MM.1S (cell line): ENCODE measurements at regions not wholly inside any gene's neighbourhood (a gene's known extent, or its start where the extent isn't known, plus 50 kb on each side); places are given as distances from the start of the nearest gene placed in this dataset.
A peak's percentile ranks its signal among the peaks of the same experiment; 100 is the strongest.

ENCODE experiments used
- DNase-seq: peaks from one replicate; pipeline ENCODE4 v3.0.0-alpha.2; 2015
- H2AFZ ChIP-seq: fragments of 300-600 bp; sonication (generic); 2 replicates; pipeline ENCODE4 v1.6.0; 2016; ENCODE audit warnings: antibody characterized with exemption, low read length
- H3F3A ChIP-seq: fragments of 300-600 bp; sonication (generic); 2 replicates; pipeline ENCODE4 v1.6.1; 2016; ENCODE audit warnings: mild to moderate bottlenecking, antibody characterized with exemption, low read length, moderate library complexity, mixed read lengths; ENCODE audit not compliant: insufficient read depth
- H3K27ac ChIP-seq: fragments of 300-600 bp; sonication (generic); 2 replicates; pipeline ENCODE4 v1.5.1; 2016; ENCODE audit warnings: mild to moderate bottlenecking, low read length
- H3K27me3 ChIP-seq: fragments of 300-600 bp; sonication (generic); replicated peaks from 2 replicates; pipeline ENCODE4 v1.6.0; 2016; ENCODE audit warnings: low read length; ENCODE audit not compliant: insufficient read depth
- H3K36me3 ChIP-seq: fragments of 300-600 bp; sonication (generic); replicated peaks from 2 replicates; pipeline ENCODE4 v1.6.1; 2016; ENCODE audit warnings: mild to moderate bottlenecking, low read length, mixed read lengths; ENCODE audit not compliant: insufficient read depth
- H3K4me1 ChIP-seq: fragments of 300-600 bp; sonication (generic); 2 replicates; pipeline ENCODE4 v1.6.1; 2016; ENCODE audit warnings: low read length, mixed read lengths
- H3K4me2 ChIP-seq: fragments of 300-600 bp; sonication (generic); 2 replicates; pipeline ENCODE4 v1.6.0; 2016; ENCODE audit warnings: low read depth, low read length
- H3K4me3 ChIP-seq: fragments of 300-600 bp; sonication (generic); 2 replicates; pipeline ENCODE4 v1.5.1; 2016; ENCODE audit warnings: low read length, mixed read lengths
- H3K79me2 ChIP-seq: fragments of 300-600 bp; sonication (generic); 2 replicates; pipeline ENCODE4 v1.6.1; 2016; ENCODE audit warnings: mixed run types, low read length, mixed read lengths
- H3K9ac ChIP-seq: fragments of 300-600 bp; sonication (generic); 2 replicates; pipeline ENCODE4 v1.6.1; 2016; ENCODE audit warnings: low read length, mixed read lengths
- H3K9me2 ChIP-seq: fragments of 300-600 bp; sonication (generic); replicated peaks from 2 replicates; pipeline ENCODE4 v1.6.1; 2016; ENCODE audit warnings: mild to moderate bottlenecking, low read length, mixed read lengths; ENCODE audit not compliant: insufficient read depth
- H3K9me3 ChIP-seq: fragments of 300-600 bp; sonication (generic); replicated peaks from 2 replicates; pipeline ENCODE4 v1.6.1; 2016; ENCODE audit warnings: mild to moderate bottlenecking, low read length, mixed read lengths; ENCODE audit not compliant: insufficient read depth
- H4K20me1 ChIP-seq: fragments of 300-600 bp; sonication (generic); 2 replicates; pipeline ENCODE4 v1.6.1; 2016; ENCODE audit warnings: mild to moderate bottlenecking, low read length, moderate library complexity, mixed read lengths; ENCODE audit not compliant: insufficient read depth
- CTCF ChIP-seq: fragments of 300-600 bp; sonication (generic); IDR thresholded peaks from 2 replicates; pipeline ENCODE4 v1.5.1; 2016; ENCODE audit warnings: antibody characterized with exemption, low read length, mixed read lengths
- EZH2 ChIP-seq: fragments of 300-600 bp; sonication (generic); optimal IDR thresholded peaks from 2 replicates; pipeline ENCODE3; 2017; ENCODE audit warnings: low read depth, mild to moderate bottlenecking, antibody characterized with exemption, low read length, mixed read lengths
- EZH2phosphoT487 ChIP-seq: fragments of 300-600 bp; sonication (generic); IDR thresholded peaks from 2 replicates; pipeline ENCODE4 v1.6.1; 2018; ENCODE audit warnings: antibody characterized with exemption, low read length

- H3K9me2 ChIP-seq, result no peaks in the 10 kb centered on the region
- no peak overlapping the region for H3K4me2 ChIP-seq
- H3K9me3 ChIP-seq, result no peaks in the 10 kb centered on the region
- no peak for TF ChIP-seq EZH2phosphoT487
- no peak overlapping the region for H3K4me3 ChIP-seq
- no peaks in the 10 kb centered on the region for H3F3A ChIP-seq
- no peak for DNase-seq
- no peaks in the 10 kb centered on the region for H3K36me3 ChIP-seq
- H2AFZ ChIP-seq, result no peak overlapping the region
- H3K27ac ChIP-seq, result no peak overlapping the region
- no peak overlapping the region for H3K9ac ChIP-seq
- no peaks in the 10 kb centered on the region for H3K79me2 ChIP-seq
- H3K4me1 ChIP-seq, result 0 out of 2 replicates have a peak, but pooled peaks cover 3% of the 10 kb centered on the region
- no peaks in the 10 kb centered on the region for H4K20me1 ChIP-seq
- H3K27me3 ChIP-seq, result no peaks in the 10 kb centered on the region
Measured at GRCh38 chr18:45157576-45157975, 457.7 kb upstream of the SLC14A2 start.

GRCh38 chr18:45161850-45162249 lies 453.4 kb upstream of the SLC14A2 start:
- no peaks in the 10 kb centered on the region for H4K20me1 ChIP-seq
- H3K9me3 ChIP-seq, result no peaks in the 10 kb centered on the region
- no peak overlapping the region for H3K4me3 ChIP-seq
- peak; percentile 7 for DNase-seq
- H3K27me3 ChIP-seq, result no peaks in the 10 kb centered on the region
- TF ChIP-seq EZH2, result no peak
- no peak for TF ChIP-seq CTCF
- TF ChIP-seq EZH2phosphoT487, result no peak
- no peaks in the 10 kb centered on the region for H3K36me3 ChIP-seq
- H2AFZ ChIP-seq, result no peak overlapping the region
- no peaks in the 10 kb centered on the region for H3K9me2 ChIP-seq
- H3K4me1 ChIP-seq, result 0 out of 2 replicates have a peak, but pooled peaks cover 3% of the 10 kb centered on the region
- H3K79me2 ChIP-seq, result no peaks in the 10 kb centered on the region
- no peak overlapping the region for H3K4me2 ChIP-seq
- H3K27ac ChIP-seq, result no peak overlapping the region
- H3K9ac ChIP-seq, result no peak overlapping the region
- no peaks in the 10 kb centered on the region for H3F3A ChIP-seq

GRCh38 chr18:45163871-45164270 lies 451.4 kb upstream of the SLC14A2 start:
- H3K27me3 ChIP-seq, result no peaks in the 10 kb centered on the region
- TF ChIP-seq CTCF, result no peak
- no peak for TF ChIP-seq EZH2phosphoT487
- TF ChIP-seq EZH2, result no peak
- no peak overlapping the region for H3K4me3 ChIP-seq
- no peaks in the 10 kb centered on the region for H3K9me3 ChIP-seq
- no peak overlapping the region for H2AFZ ChIP-seq
- no peak overlapping the region for H3K27ac ChIP-seq
- H3K4me1 ChIP-seq, result 0 out of 2 replicates have a peak, but pooled peaks cover 3% of the 10 kb centered on the region
- no peak overlapping the region for H3K4me2 ChIP-seq
- no peaks in the 10 kb centered on the region for H3K79me2 ChIP-seq
- H4K20me1 ChIP-seq, result no peaks in the 10 kb centered on the region
- DNase-seq, result no peak
- H3K9ac ChIP-seq, result no peak overlapping the region
- no peaks in the 10 kb centered on the region for H3K9me2 ChIP-seq
- H3K36me3 ChIP-seq, result no peaks in the 10 kb centered on the region
- no peaks in the 10 kb centered on the region for H3F3A ChIP-seq

- Histone ChIP-seq H3F3A (no peaks in the 10 kb centered on the region), H3K4me2 (no peak overlapping the region)
Measured at GRCh38 chr18:45164551-45164950, 450.7 kb upstream of the SLC14A2 start.

More at GRCh38 chr18:45164551-45164950, 450.7 kb upstream of the SLC14A2 start:
- Histone ChIP-seq H3K9me2 (no peaks in the 10 kb centered on the region), H3K4me1 (0 out of 2 replicates have a peak, but pooled peaks cover 3% of the 10 kb centered on the region), H3K27me3 (no peaks in the 10 kb centered on the region), H3K9me3 (no peaks in the 10 kb centered on the region), H3K36me3 (no peaks in the 10 kb centered on the region), H4K20me1 (no peaks in the 10 kb centered on the region), H2AFZ (no peak overlapping the region), H3K9ac (no peak overlapping the region), H3K4me3 (no peak overlapping the region), H3K27ac (no peak overlapping the region), H3K79me2 (no peaks in the 10 kb centered on the region)
- DNase-seq, result no peak
- TF ChIP-seq EZH2phosphoT487, result no peak
- TF ChIP-seq EZH2, result no peak
- TF ChIP-seq CTCF, result no peak
